GM12891 (cell line): ENCODE measurements at regions not wholly inside any gene's neighbourhood (a gene's known extent, or its start where the extent isn't known, plus 50 kb on each side); places are given as distances from the start of the nearest gene placed in this dataset.

ENCODE experiments used
- POLR2A ChIP-seq: IDR thresholded peaks from 2 replicates; pipeline ENCODE4 v1.6.1; 2011; ENCODE audit warnings: low read depth, low read length, control low read depth
- POLR2AphosphoS5 ChIP-seq: IDR thresholded peaks from 2 replicates; pipeline ENCODE4 v1.6.1; 2011; ENCODE audit warnings: low read depth, low read length, control low read depth
- SPI1 ChIP-seq: IDR thresholded peaks from 2 replicates; pipeline ENCODE4 v1.6.1; 2011; ENCODE audit warnings: low read depth, low read length, control low read depth
- TAF1 ChIP-seq: IDR thresholded peaks from 2 replicates; pipeline ENCODE4 v1.6.1; 2011; ENCODE audit warnings: low read depth, low read length, control low read depth

DNA sequence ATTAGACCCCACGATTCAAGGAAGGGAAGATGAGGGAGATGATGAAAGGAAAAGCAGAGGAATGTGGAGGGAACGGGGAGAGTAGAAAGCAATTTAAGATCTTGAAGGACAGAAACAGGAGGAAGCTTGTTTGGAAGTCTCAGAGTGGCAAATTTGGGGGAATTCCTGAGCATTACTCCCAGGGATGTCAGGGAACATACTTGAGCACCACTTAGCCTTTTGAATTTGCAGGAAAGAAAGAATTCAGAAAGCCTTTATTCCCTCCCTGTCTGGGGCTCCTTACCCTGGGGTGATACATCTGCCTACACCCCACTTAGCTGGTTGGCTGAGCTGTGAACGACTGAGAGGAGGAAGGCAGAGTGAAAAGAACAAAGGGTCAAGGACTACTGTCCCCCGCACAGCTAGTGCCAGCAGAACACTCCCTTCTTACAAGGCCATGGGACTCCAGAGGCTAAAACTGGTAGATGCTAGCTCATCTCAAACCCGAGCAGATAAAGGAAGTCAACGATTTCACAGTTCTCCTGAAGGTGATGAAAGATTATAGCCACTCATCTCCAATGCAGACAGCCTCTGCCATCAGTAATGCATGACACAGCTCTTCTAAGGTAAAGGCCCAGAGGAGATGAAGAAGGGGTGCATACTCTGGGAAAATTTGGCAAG is 84.0 kb upstream of the AKIP1 start:
- TF ChIP-seq POLR2AphosphoS5 (no peak), POLR2A (no peak), TAF1 (no peak), SPI1 (no peak)
